Fibroblast of the conjunctiva (primary cell): ENCODE measurements at regions not wholly inside any gene's neighbourhood (a gene's known extent, or its start where the extent isn't known, plus 50 kb on each side); places are given as distances from the start of the nearest gene placed in this dataset.
"Not testable (repeated sequence)": the region's sequence is repeated elsewhere in the genome, so short reads cannot be mapped to it uniquely, and the experiment has no call there.

ENCODE experiments used
- DNase-seq: peaks from one replicate; pipeline ENCODE4 v3.0.0-alpha.2; 2010; ENCODE audit warnings: low read depth

DNA sequence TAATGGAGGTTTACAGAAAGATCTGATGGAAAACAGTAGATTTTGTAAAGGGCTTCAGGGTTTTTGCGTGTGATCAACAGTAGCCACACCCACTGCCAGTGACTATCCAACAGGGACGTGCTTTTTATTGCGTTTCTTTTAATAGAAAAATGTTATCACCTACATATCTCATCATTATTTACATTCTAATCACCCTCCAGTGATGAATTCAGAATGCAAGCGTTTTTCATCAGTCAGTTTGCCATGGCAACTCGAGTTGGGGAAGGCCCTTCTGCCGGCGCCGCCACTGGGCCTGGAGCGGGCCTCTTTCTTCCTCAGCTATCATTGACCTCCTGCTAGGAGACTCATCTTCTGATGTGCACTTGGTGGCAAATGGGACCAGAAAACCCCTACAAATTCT, 90.3 kb upstream of the TMTC4 start:
- no peak for DNase-seq

DNA sequence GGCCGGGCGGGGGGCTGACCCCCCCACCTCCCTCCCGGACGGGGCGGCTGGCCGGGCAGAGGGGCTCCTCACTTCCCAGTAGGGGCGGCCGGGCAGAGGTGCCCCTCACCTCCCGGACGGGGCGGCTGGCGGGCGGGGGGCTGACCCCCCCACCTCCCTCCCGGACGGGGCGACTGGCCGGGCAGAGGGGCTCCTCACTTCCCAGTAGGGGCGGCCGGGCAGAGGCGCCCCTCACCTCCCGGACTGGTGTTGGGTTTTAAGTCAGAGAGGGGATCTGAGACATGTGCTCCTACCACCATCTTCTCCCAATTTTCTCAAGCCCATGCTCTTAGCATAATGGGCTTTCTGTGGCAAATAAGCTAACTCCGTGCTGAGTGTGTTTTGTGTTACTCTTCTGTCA, 87.5 kb upstream of the TMTC4 start:
- not testable (repeated sequence) for DNase-seq

DNA sequence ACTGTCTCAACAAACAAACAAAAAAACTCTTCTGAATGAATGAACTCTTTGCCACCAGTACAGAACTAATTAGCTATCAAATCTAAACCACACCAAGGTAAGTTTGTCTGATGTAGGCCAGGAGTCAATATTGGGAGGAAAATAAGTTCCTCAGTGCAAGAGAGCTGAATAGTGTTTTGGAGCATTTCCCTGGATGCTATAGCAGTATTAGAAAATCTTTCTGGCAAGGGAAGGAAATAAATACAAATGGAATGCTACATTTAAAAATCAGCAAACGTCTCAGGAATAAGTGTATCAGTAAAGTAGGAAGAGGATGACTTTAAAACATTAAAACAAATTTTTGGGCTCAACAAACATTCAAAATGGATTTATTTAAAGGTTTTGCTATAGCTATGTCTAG, 81.3 kb upstream of the TMTC4 start:
- no peak for DNase-seq

DNA sequence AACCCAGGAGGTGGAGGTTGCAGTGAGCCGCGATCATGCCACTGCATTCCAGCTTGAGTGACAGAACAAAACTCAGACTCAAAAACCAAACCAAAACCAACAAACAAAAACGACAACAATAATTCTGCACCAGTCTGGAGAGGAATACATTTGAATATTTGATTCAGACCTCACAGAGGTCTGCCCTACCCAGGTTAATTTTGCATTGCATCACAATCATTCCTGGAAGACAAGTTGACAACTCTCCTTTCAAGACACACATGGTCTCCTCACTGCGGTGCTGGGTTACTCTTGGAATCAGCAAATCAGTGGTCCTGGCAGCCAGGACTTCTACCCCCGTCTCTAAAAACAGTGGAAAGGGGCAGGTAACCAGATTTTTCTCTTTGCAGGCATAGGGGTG, 79.9 kb upstream of the TMTC4 start:
- no peak for DNase-seq

DNA sequence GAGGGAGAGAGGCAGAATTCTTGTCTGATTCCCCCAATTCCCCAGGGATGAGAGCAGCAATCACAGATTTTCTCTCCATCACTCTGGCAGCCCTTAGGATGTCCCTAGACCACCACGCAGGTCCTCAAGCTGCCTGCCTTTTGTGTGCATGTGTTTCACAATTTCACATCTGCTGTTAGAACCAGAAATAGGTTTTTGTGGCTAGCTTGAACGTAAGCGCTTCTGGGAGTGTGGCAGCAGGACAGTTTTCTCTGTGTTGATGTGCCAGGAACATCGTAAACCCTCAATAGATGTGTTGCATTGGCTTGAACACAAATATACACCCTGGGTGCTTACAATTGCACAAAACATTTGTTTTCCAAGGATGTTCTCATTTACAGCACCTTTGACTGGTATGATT, 78.8 kb upstream of the TMTC4 start:
- no peak for DNase-seq

DNA sequence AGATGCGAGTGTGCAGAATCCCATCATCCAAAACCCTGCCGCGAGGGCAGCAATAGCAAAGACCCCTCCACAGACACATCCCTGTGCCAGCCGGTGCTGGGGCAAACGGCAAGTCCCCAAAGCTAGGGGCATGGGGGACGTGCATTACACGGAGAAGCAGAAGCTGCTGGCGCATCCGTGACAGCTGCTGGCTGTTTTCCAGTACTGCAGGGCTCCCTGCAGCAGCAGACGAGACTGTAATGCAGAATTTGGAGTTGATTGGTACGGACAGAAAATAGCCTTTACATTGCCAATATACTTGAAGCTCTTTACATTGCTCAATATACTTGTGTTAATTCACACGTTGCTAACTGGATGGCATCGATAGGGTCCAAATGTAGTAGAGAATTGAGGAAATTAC, 77.2 kb upstream of the TMTC4 start:
- no peak for DNase-seq

DNA sequence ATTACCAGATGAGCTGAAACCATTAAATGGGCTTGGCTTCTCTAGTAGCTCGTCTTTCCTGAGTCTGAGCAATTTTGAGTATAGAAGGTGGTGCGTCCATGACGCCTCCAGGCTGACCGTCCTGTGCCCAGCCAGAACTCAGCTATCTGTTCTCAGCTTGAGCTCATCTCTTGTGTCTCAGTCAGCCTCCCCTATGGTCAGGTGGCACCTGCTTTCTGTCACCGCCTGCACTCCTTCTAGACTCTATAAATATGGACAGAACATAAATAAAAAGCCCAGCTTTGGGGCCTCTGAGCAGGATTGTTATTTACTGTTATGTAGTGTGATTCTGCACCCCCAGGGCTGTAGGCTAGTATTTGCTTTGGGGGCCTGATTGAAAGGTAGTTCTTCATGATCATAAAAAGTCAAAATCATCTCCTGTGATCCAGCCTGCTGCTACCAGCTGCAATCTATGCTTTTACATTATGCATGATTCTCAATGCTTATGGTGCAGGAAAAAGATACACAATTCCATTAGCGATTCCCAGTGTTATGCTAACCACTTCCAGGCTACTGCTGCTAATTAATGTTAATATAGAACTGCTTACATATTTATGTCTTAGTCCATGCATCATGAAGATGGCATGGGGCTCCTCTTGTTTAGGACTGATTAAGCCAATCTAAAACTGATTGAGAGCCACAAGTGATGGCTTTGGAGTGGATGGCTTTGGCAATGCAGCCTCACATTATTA, 72.5 kb upstream of the TMTC4 start:
- no peak for DNase-seq

DNA sequence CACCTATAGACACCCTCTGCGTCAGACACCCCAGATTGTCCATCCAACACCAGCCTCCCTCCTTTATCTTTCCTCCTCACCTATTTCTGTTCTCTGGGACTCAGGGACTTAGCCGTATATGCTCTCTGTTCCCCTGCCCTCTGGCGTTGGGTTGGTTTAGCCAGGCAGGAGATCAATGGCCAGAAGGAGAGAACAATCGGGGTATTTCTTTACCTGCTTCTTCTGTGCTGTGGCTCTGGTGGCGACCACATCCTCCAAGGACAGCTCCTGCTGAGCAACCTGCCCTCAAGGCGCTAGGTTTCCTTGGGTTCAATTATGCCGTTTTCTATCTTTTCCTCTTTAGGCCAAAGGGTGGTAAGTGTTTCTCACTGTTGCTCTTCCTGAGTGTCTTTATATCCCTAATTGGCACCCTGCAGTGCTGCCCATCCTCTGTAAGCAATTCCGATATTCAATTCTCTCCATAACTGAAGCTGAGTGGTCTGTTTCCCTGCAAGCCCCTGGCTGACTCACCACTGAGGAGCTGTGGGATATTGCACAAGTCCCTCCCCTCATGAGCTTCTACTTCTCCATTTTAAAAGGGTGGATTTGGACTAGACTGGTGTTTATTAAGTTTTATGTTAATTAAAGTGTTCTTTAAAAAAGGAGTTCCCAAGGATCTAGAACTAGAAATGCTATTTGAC, 63.7 kb upstream of the TMTC4 start:
- no peak for DNase-seq

DNA sequence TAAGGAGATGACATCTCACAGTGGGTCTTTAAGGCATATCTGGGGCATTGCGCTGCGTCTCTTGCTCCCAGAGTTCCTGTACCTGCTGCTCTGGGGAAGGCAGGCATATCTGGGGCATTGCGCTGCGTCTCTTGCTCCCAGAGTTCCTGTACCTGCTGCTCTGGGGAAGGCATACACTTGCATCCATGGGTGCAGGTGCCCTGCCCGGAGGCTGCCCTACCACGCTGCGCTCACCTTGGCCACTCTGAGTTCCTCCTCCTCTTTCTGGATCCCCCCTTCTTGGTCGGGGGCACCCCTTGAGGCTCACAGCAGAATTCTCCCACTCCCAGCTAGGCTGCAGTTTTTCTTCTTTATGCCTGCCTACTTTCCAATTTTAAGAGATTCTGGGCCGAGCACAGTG, 60.9 kb upstream of the TMTC4 start:
- DNase-seq = no peak

DNA sequence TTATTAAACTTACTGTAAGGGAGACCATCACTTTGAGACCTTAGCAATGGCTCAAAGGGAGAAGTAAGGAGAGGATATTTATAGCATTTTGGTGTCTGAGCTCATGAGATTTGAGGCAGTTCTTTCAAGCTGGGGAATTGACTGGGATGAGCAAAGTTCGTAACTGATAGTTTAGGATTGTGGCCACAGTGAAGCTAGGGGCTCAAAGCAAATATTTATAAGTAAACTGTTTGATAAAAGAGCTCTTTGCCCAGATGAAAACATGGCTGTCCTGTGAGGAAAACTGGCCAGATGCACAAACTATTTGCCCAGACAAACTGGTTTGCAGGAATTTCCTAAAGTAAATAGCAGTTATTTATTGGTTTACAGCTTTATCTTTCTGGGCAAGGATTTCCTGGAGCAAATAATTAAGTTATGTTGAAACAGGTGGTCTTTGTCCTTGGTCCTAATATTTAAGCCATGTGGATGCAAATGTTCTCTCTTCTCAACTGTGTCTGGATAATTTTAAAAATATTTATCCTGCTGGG, 59.7 kb upstream of the TMTC4 start:
- no peak for DNase-seq

DNA sequence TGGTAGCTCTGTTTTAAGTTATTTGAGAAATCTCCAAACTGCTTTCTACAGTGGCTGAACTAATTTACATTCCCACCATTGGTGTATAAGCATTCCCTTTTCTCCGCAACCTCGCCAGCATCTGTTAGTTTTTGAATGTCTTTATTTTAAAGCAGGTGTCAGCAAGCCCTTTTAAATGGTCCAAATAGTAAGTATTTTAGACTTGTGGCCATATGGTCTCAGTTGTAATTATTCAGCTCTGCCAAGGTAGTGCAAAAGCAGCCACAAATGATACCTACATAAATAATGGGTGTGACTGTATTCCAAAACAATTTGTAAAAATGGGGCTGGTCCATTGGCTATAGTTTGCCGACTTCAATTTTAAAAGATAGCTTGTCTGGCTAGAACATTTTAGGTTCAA, 58.7 kb upstream of the TMTC4 start:
- DNase-seq = no peak

DNA sequence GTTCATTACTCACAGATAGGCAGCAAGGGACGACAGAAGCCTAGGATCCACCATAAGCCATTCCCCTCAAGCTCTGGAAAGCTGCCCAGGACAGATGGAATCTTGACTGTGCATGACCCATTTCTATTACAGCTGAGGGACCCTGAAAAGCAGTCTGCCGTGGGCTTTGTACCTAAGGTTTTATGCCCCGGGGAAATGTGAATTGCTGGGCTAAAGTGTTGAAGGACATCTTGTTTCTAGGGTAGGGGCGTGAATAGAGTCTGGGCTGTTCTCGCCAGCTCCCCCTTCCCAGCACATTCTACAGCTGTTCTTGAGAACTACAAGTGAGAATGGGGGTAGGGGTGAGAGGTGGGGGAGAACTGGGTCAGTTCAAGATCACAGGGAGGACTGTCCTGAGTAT, 53.6 kb upstream of the TMTC4 start:
- no peak for DNase-seq

DNA sequence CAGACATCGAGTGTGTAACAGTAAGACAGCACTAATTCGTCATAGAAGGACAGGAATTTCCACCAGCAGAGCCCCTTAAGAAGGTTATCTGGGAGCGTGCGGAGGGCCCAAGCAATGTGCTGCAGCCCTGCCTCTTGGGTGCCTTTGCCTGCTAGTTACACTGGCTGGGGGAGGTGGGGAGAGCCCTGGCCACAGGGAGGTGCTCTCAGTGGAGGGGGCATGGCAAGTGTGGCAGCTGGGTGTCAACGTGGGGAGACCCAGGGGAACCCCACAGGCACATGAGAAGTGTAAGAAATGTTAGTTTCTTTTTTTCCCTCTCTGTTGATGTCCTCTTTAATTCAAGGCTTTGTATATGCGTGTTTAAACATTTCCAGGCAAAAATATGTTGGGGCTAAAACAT, 50.9 kb upstream of the TMTC4 start:
- no peak for DNase-seq

DNA sequence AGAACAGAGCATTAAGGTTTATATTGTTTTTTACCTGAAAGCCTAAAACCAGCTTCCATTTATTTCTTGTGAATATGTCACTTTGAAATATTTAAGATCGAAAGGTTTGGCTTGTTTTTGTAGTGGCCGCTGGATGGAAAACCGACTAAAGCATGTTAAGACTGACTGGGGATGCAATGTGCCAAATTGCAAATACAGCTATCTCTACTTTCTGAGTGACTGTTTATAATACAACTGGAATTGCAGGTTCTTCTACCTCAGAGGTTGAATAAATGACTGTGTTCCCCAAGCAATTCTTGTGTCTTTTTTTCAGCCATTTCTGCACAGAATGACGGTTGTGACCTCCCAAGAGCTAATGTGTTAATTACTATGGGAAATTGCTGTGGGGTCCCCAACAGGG, 50.0 kb upstream of the TMTC4 start:
- no peak for DNase-seq
